ENCODE measurements at regions not wholly inside any gene's neighbourhood (a gene's known extent, or its start where the extent isn't known, plus 50 kb on each side); places are given as distances from the start of the nearest gene placed in this dataset.

GRCh38 chr4:75179510-75179909 is 246.6 kb downstream of the PARM1 start:
- Histone ChIP-seq H3K27me3 (ENCODE audit: insufficient read depth, low read length) (no peaks in the 10 kb centered on the region), H4K91ac (ENCODE audit: insufficient read length, low read depth, low read length) (no peak overlapping the region), H3K4me1 (ENCODE audit: insufficient read depth, low read length) (0 out of 2 replicates have a peak, but pooled peaks cover 3% of the 10 kb centered on the region), H3K79me2 (ENCODE audit: insufficient read depth, low read length) (no peaks in the 10 kb centered on the region), H3K9me3 (ENCODE audit: control insufficient read depth, low read depth, low read length) (no peaks in the 10 kb centered on the region), H2BK120ac (ENCODE audit: low read depth, low read length, poor library complexity, severe bottlenecking) (no peak overlapping the region), H3K4ac (ENCODE audit: low read depth, low read length) (no peak overlapping the region), H3K56ac (ENCODE audit: insufficient read length, low read depth, low read length) (no peak overlapping the region), H3K23ac (ENCODE audit: insufficient read length, low read depth, low read length) (no peak overlapping the region), H3K18ac (ENCODE audit: insufficient read length, low read depth, low read length) (no peak overlapping the region), H2BK5ac (ENCODE audit: insufficient read length, low read length) (no peak overlapping the region), H3K4me2 (ENCODE audit: insufficient read depth, insufficient read length, low read length) (no peak overlapping the region), H2BK20ac (ENCODE audit: low read depth, low read length, poor library complexity, severe bottlenecking) (no peak overlapping the region), H3K27ac (ENCODE audit: insufficient read length, low read depth, low read length) (no peak overlapping the region), H3K79me1 (ENCODE audit: insufficient read depth, low read depth, low read length, poor library complexity, severe bottlenecking) (no peaks in the 10 kb centered on the region), H3K23me2 (ENCODE audit: insufficient read length, low read depth, low read length, poor library complexity, severe bottlenecking) (no peaks in the 10 kb centered on the region), H2AK5ac (ENCODE audit: insufficient read length, low read length) (no peak overlapping the region), H2BK12ac (ENCODE audit: insufficient read length, low read depth, low read length) (no peak overlapping the region), H4K5ac (ENCODE audit: insufficient read length, low read depth, low read length) (no peak overlapping the region), H2AFZ (ENCODE audit: low read length) (no peak overlapping the region), H3K14ac (ENCODE audit: insufficient read depth, low read length) (no peak overlapping the region), H4K8ac (replicated peaks; ENCODE audit: insufficient read length, low read depth, low read length) (no peak overlapping the region), H2BK15ac (ENCODE audit: low read depth, low read length) (no peak overlapping the region), H4K20me1 (ENCODE audit: control insufficient read depth, insufficient read depth, insufficient read length) (no peaks in the 10 kb centered on the region), H3K9ac (ENCODE audit: extremely low read depth, insufficient read length, low read length) (no peak overlapping the region), H3T11ph (ENCODE audit: low read length) (no peak overlapping the region)
- no peaks in the 10 kb centered on the region for H3K27me3 Mint-ChIP-seq (ENCODE audit: low read depth)
- H3K4me3 Mint-ChIP-seq, result no peak overlapping the region
- DNase-seq, result no peak
- H3K4me1 Mint-ChIP-seq, result peaks cover 7 to 10% of the 10 kb centered on the region in 2 experiments; a peak in 3 of 4 replicates
- H3K9me3 Mint-ChIP-seq, result peaks cover 0 to 4% of the 10 kb centered on the region in 2 experiments; a peak in 1 of 5 replicates
- peaks cover 0 to 4% (median 0%) of the 10 kb centered on the region in 3 experiments; a peak in 3 of 7 replicates for H3K36me3 Mint-ChIP-seq (ENCODE audit: insufficient read depth in 1 of 3, low read depth in 3 of 3)
- TF ChIP-seq CTCF (conservative IDR thresholded peaks at IDR 0.05), result no peak
- no peak overlapping the region for H3K27ac Mint-ChIP-seq

Measured in H9 (cell line).